ENCODE measurements at regions not wholly inside any gene's neighbourhood (a gene's known extent, or its start where the extent isn't known, plus 50 kb on each side); places are given as distances from the start of the nearest gene placed in this dataset.

DNA sequence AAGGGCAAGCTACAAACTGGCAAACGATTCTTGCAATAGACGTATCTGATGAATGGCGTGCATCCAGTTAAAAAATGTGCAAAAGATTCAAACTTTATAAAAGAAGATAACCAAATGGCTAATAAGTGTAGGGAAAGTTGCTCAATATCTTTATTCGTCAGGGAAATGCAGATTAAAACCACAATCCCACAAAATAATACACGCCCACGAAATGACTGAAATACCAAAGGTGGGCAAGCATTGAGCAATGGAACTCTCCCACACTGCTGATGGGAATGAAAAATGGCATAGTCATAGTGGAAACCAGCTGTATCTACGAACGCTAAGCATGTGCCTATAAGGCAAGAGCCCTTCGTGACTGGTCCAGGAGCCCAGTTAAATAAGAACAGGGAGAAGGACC is 168.6 kb upstream of the SIX2 start:
- no peak overlapping the region for H3K4me3 ChIP-seq (ENCODE audit: low read depth, low read length, poor library complexity, severe bottlenecking)
- no peak for TF ChIP-seq EZH2 (IDR thresholded peaks at IDR 0.05; ENCODE audit: borderline replicate concordance, low read depth, low read length, poor library complexity, severe bottlenecking)
- TF ChIP-seq, protein P1, sequence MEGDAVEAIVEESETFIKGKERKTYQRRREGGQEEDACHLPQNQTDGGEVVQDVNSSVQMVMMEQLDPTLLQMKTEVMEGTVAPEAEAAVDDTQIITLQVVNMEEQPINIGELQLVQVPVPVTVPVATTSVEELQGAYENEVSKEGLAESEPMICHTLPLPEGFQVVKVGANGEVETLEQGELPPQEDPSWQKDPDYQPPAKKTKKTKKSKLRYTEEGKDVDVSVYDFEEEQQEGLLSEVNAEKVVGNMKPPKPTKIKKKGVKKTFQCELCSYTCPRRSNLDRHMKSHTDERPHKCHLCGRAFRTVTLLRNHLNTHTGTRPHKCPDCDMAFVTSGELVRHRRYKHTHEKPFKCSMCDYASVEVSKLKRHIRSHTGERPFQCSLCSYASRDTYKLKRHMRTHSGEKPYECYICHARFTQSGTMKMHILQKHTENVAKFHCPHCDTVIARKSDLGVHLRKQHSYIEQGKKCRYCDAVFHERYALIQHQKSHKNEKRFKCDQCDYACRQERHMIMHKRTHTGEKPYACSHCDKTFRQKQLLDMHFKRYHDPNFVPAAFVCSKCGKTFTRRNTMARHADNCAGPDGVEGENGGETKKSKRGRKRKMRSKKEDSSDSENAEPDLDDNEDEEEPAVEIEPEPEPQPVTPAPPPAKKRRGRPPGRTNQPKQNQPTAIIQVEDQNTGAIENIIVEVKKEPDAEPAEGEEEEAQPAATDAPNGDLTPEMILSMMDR (conservative IDR thresholded peaks at IDR 0.05; ENCODE audit: low read depth, low read length) = no peak
- intact Hi-C loops (cut with micrococcal nuclease; ENCODE audit: unreplicated experiment) = no loop called here
- peaks cover 3% of the 10 kb centered on the region for H3K4me1 ChIP-seq (ENCODE audit: insufficient read depth, low read length, poor library complexity, severe bottlenecking)
- H3K27ac ChIP-seq (ENCODE audit: low read depth, low read length, poor library complexity, severe bottlenecking) = no peak overlapping the region
- no peaks in the 10 kb centered on the region for H3K36me3 ChIP-seq (ENCODE audit: insufficient read depth, low read length, poor library complexity, severe bottlenecking)
- no TSS peak for BruUV-seq (replicated peaks)
- no peak for DNase-seq (ENCODE audit: low spot score)
- H3K27me3 ChIP-seq (replicated peaks; ENCODE audit: insufficient read depth, low read depth, low read length, poor library complexity) = peaks cover 13% of the 10 kb centered on the region
- ChIA-PET POLR2A (ENCODE audit: low non-redundant PET) (no interaction called here), CTCF (no interaction called here)
- no peaks in the 10 kb centered on the region for H3K9me3 ChIP-seq (ENCODE audit: low read depth, low read length, poor library complexity, severe bottlenecking)

DNA sequence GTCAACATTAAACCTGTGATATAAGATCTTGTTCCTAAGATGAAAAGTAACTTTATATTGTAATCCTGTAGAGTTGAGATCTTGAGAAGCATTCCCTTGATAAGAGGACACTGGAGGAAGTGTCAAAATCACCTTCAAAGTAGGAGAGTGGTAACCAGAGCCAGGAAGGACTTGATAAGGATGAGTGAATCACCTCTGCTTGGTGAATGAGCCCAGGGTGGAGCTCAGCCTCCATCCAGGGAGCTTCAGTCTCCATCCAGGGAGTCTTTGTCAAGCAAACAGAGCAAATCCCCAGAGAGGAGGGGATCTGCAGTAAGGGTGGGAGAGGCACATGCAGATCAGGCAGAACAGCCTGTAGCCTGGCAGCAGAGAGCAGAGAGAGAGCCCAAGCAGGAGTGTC is 167.1 kb upstream of the SIX2 start:
- H3K36me3 ChIP-seq (ENCODE audit: insufficient read depth, low read length, poor library complexity, severe bottlenecking) = no peaks in the 10 kb centered on the region
- no peak for DNase-seq (ENCODE audit: low spot score)
- CTCF ChIA-PET = no interaction called here
- TF ChIP-seq, protein P1 (conservative IDR thresholded peaks at IDR 0.05; ENCODE audit: low read depth, low read length) = no peak
- TF ChIP-seq EZH2 (IDR thresholded peaks at IDR 0.05; ENCODE audit: borderline replicate concordance, low read depth, low read length, poor library complexity, severe bottlenecking) = no peak
- peaks cover 3% of the 10 kb centered on the region for H3K4me1 ChIP-seq (ENCODE audit: insufficient read depth, low read length, poor library complexity, severe bottlenecking)
- no TSS peak for BruUV-seq (replicated peaks)
- no peaks in the 10 kb centered on the region for H3K9me3 ChIP-seq (ENCODE audit: low read depth, low read length, poor library complexity, severe bottlenecking)
- POLR2A ChIA-PET (ENCODE audit: low non-redundant PET) = no interaction called here
- H3K27ac ChIP-seq (ENCODE audit: low read depth, low read length, poor library complexity, severe bottlenecking) = no peak overlapping the region
- no peak overlapping the region for H3K4me3 ChIP-seq (ENCODE audit: low read depth, low read length, poor library complexity, severe bottlenecking)
- intact Hi-C loops (cut with micrococcal nuclease; ENCODE audit: unreplicated experiment) = no loop called here
- H3K27me3 ChIP-seq (replicated peaks; ENCODE audit: insufficient read depth, low read depth, low read length, poor library complexity) = peaks cover 28% of the 10 kb centered on the region

DNA sequence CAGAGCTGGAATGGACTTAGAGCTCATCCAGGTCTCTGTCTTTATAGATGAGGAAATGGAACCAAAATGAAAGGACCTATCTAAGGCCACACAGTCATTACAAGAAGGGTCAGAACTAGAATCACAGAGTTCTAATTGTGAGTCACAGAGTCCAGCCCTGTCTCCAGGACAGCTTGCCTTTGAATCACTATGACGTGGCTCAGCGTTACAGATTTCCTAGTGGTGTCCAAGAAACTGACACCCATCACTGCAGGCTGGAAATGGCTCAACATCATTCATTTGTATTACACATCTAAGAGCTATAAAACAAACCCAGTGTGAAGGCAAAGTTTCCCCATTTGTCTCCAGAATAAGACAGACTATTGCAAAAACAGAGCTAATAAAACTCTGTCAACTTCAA is 164.3 kb upstream of the SIX2 start:
- H3K27me3 ChIP-seq (replicated peaks; ENCODE audit: insufficient read depth, low read depth, low read length, poor library complexity) = peaks cover 57% of the 10 kb centered on the region
- H3K9me3 ChIP-seq (ENCODE audit: low read depth, low read length, poor library complexity, severe bottlenecking) = no peaks in the 10 kb centered on the region
- H3K4me1 ChIP-seq (ENCODE audit: insufficient read depth, low read length, poor library complexity, severe bottlenecking) = no peaks in the 10 kb centered on the region
- ChIA-PET CTCF (no interaction called here), POLR2A (ENCODE audit: low non-redundant PET) (no interaction called here)
- TF ChIP-seq, protein P1 (conservative IDR thresholded peaks at IDR 0.05; ENCODE audit: low read depth, low read length) = no peak
- TF ChIP-seq EZH2 (IDR thresholded peaks at IDR 0.05; ENCODE audit: borderline replicate concordance, low read depth, low read length, poor library complexity, severe bottlenecking) = no peak
- no TSS peak for BruUV-seq (replicated peaks)
- DNase-seq (ENCODE audit: low spot score) = no peak
- no peak overlapping the region for H3K4me3 ChIP-seq (ENCODE audit: low read depth, low read length, poor library complexity, severe bottlenecking)
- H3K27ac ChIP-seq (ENCODE audit: low read depth, low read length, poor library complexity, severe bottlenecking) = no peak overlapping the region
- H3K36me3 ChIP-seq (ENCODE audit: insufficient read depth, low read length, poor library complexity, severe bottlenecking) = no peaks in the 10 kb centered on the region
- intact Hi-C loops (cut with micrococcal nuclease; ENCODE audit: unreplicated experiment) = no loop called here

Measured in A673 (cell line).